Gastroesophageal sphincter (tissue), 3 donors: ENCODE measurements at regions not wholly inside any gene's neighbourhood (a gene's known extent, or its start where the extent isn't known, plus 50 kb on each side); places are given as distances from the start of the nearest gene placed in this dataset.

Experiments used
- CTCF ChIP-seq, 4 experiments: fragments of 200-600 bp in 2 of 4; fragments of 450-650 bp in 2 of 4; sonication (generic) in 1 of 4; IDR thresholded peaks; one replicate each; pipeline ENCODE4 v1.5.1; 2017 to 2019; ENCODE audit warnings: antibody characterized with exemption in 4 of 4, mild to moderate bottlenecking in 2 of 4, moderate library complexity in 2 of 4
- POLR2A ChIP-seq, 2 donors: fragments of 450-650 bp; IDR thresholded peaks; one replicate each; pipeline ENCODE4 v1.6.1; 2017; ENCODE audit warnings: antibody characterized with exemption in 2 of 2, mild to moderate bottlenecking in 2 of 2, moderate library complexity in 1 of 2
- POLR2AphosphoS5 ChIP-seq: sonication (generic); formaldehyde crosslinking; IDR thresholded peaks from one replicate; pipeline ENCODE4 v1.6.1; 2017; ENCODE audit warnings: antibody characterized with exemption

- no peak for TF ChIP-seq CTCF (IDR thresholded peaks at IDR 0.05)
- TF ChIP-seq POLR2A (IDR thresholded peaks at IDR 0.05): no peak
- TF ChIP-seq POLR2AphosphoS5: no peak
Observed at GRCh38 chr13:50359779-50360178, 344.5 kb downstream of the KCNRG start.
